ENCODE measurements at regions not wholly inside any gene's neighbourhood (a gene's known extent, or its start where the extent isn't known, plus 50 kb on each side); places are given as distances from the start of the nearest gene placed in this dataset.

DNA sequence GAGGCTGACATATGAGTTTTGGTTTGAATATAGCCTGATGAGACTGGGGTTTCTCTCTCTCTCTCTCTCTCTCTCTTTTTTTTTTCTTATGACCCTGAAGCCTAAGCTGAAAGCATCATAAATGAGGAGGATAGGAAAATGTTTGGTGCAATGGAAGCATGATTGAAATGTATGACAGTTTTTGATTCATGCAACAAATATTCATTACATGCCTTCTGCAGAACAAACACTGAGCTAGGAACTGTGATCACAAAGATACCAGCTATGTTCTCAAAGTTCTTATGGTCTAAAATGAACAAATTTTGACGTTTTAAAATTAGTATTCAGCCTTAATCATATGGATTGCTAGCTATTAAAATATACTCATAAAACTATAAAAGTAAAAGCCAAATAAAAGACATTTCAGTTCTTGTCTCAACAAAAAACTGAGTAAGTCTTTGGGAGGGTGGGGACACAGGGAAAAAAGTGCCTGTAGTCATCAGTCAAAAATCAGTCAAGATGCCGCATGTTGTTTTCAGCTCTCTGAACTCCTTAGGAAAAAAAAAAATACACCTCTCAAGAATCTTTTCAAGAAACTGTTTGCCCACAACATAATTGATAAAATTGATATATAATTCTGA is 57.2 kb downstream of the NKX6-1 start:
- Histone ChIP-seq H3K4me3 (no peak overlapping the region), H3K27me3 (no peaks in the 10 kb centered on the region), H3K36me3 (no peaks in the 10 kb centered on the region), H3K4me1 (no peaks in the 10 kb centered on the region), H3K27ac (no peak overlapping the region), H3K9me3 (no peaks in the 10 kb centered on the region)
- DNase-seq (ENCODE audit: extremely low spot score in 2 of 2): no peak
- intact Hi-C loops (cut with DNase I): no loop called here
- TF ChIP-seq POLR2AphosphoS5 (IDR thresholded peaks at IDR 0.05; ENCODE audit: insufficient read depth in 1 of 2, low read depth in 1 of 2) (no peak), POLR2A (IDR thresholded peaks at IDR 0.05) (no peak)
- TF ChIP-seq, protein P1, sequence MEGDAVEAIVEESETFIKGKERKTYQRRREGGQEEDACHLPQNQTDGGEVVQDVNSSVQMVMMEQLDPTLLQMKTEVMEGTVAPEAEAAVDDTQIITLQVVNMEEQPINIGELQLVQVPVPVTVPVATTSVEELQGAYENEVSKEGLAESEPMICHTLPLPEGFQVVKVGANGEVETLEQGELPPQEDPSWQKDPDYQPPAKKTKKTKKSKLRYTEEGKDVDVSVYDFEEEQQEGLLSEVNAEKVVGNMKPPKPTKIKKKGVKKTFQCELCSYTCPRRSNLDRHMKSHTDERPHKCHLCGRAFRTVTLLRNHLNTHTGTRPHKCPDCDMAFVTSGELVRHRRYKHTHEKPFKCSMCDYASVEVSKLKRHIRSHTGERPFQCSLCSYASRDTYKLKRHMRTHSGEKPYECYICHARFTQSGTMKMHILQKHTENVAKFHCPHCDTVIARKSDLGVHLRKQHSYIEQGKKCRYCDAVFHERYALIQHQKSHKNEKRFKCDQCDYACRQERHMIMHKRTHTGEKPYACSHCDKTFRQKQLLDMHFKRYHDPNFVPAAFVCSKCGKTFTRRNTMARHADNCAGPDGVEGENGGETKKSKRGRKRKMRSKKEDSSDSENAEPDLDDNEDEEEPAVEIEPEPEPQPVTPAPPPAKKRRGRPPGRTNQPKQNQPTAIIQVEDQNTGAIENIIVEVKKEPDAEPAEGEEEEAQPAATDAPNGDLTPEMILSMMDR (IDR thresholded peaks at IDR 0.05): no peak

GRCh38 chr4:84439996-84440395 is 59.1 kb downstream of the NKX6-1 start:
- intact Hi-C loops (cut with DNase I): no loop called here
- no peaks in the 10 kb centered on the region for H3K9me3 ChIP-seq

DNA sequence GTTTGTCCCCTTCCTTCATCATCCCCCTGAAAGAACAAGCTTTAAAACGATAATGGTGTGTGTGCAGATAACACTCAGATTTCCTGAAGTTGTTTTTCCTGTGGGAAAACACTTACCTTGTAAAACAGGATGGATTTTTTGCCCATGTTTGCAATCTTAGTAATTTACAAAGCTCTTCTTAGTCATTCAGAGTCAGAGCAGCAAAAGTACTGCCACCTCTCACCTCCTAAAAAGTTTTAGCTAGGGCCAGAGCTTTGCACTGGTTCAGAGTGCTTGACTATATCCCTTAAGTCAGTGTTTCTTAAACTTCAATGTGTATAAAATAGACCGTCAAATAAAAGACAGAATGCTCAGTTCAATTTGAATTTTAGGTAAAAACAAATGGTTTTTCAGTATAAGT is 62.3 kb downstream of the NKX6-1 start:
- no peak overlapping the region for H3K4me3 ChIP-seq
- no peaks in the 10 kb centered on the region for H3K36me3 ChIP-seq
- H3K9me3 ChIP-seq: no peaks in the 10 kb centered on the region
- H3K27ac ChIP-seq: no peak overlapping the region
- TF ChIP-seq, protein P1 (IDR thresholded peaks at IDR 0.05): no peak
- TF ChIP-seq POLR2AphosphoS5 (IDR thresholded peaks at IDR 0.05; ENCODE audit: insufficient read depth in 1 of 2, low read depth in 1 of 2) (no peak), POLR2A (IDR thresholded peaks at IDR 0.05) (no peak)
- no peak for DNase-seq (ENCODE audit: extremely low spot score in 2 of 2)
- intact Hi-C loops (cut with DNase I): no loop called here
- H3K4me1 ChIP-seq: no peaks in the 10 kb centered on the region
- H3K27me3 ChIP-seq: no peaks in the 10 kb centered on the region

More at GRCh38 chr4:84439996-84440395, 59.1 kb downstream of the NKX6-1 start:
- Histone ChIP-seq H3K36me3 (no peaks in the 10 kb centered on the region), H3K27ac (no peak overlapping the region), H3K4me1 (no peaks in the 10 kb centered on the region), H3K4me3 (no peak overlapping the region), H3K27me3 (no peaks in the 10 kb centered on the region)
- no peak for DNase-seq (ENCODE audit: extremely low spot score in 2 of 2)
- TF ChIP-seq POLR2AphosphoS5 (IDR thresholded peaks at IDR 0.05; ENCODE audit: insufficient read depth in 1 of 2, low read depth in 1 of 2) (no peak), POLR2A (IDR thresholded peaks at IDR 0.05) (no peak)
- TF ChIP-seq, protein P1 (IDR thresholded peaks at IDR 0.05): no peak

GRCh38 chr4:84434344-84434743 is 64.7 kb downstream of the NKX6-1 start:
- Histone ChIP-seq H3K27me3 (no peaks in the 10 kb centered on the region), H3K4me3 (no peak overlapping the region), H3K36me3 (no peaks in the 10 kb centered on the region), H3K27ac (no peak overlapping the region), H3K4me1 (no peaks in the 10 kb centered on the region), H3K9me3 (no peaks in the 10 kb centered on the region)
- no peak for DNase-seq (ENCODE audit: extremely low spot score in 2 of 2)
- TF ChIP-seq POLR2A (IDR thresholded peaks at IDR 0.05) (no peak), POLR2AphosphoS5 (IDR thresholded peaks at IDR 0.05; ENCODE audit: insufficient read depth in 1 of 2, low read depth in 1 of 2) (no peak)
- TF ChIP-seq, protein P1 (IDR thresholded peaks at IDR 0.05): no peak
- intact Hi-C loops (cut with DNase I): no loop called here

- intact Hi-C loops (cut with DNase I): no loop called here
- DNase-seq (ENCODE audit: extremely low spot score in 2 of 2): no peak
- no peaks in the 10 kb centered on the region for H3K9me3 ChIP-seq
- H3K36me3 ChIP-seq: no peaks in the 10 kb centered on the region
- H3K27me3 ChIP-seq: no peaks in the 10 kb centered on the region
- no peak overlapping the region for H3K27ac ChIP-seq
- TF ChIP-seq POLR2AphosphoS5 (IDR thresholded peaks at IDR 0.05; ENCODE audit: insufficient read depth in 1 of 2, low read depth in 1 of 2): no peak
- TF ChIP-seq, protein P1 (IDR thresholded peaks at IDR 0.05): no peak
- TF ChIP-seq POLR2A (IDR thresholded peaks at IDR 0.05): no peak
- no peak overlapping the region for H3K4me3 ChIP-seq
- H3K4me1 ChIP-seq: no peaks in the 10 kb centered on the region
Observed at GRCh38 chr4:84433633-84434222, 65.4 kb downstream of the NKX6-1 start.

Measured in vagina (tissue), 2 donors.